ENCODE measurements at regions not wholly inside any gene's neighbourhood (a gene's known extent, or its start where the extent isn't known, plus 50 kb on each side); places are given as distances from the start of the nearest gene placed in this dataset.

- TF ChIP-seq ZHX2 (IDR thresholded peaks at IDR 0.05; ENCODE audit: low read depth) = no peak
- TF ChIP-seq ZHX2 (CRISPR knock-in tag; IDR thresholded peaks at IDR 0.05; ENCODE audit: borderline replicate concordance) = peak; percentile 1; the same call in 1 of the 2 replicates
- TF ChIP-seq ATAD3A (CRISPR knock-in tag; IDR thresholded peaks at IDR 0.05) = no peak
- no peak for TF ChIP-seq NPAS2 (CRISPR knock-in tag; IDR thresholded peaks at IDR 0.05; ENCODE audit: borderline replicate concordance)
- peak; percentile 50; the same call in 1 of the 2 replicates for TF ChIP-seq ZNF12 (CRISPR knock-in tag; IDR thresholded peaks at IDR 0.05)
- 0 out of 2 replicates have a peak, but pooled peaks have one; percentile 66 for TF ChIP-seq ZNF772 (CRISPR knock-in tag; IDR thresholded peaks at IDR 0.05)
- peak; percentile 81 for TF ChIP-seq HNF1B (CRISPR knock-in tag; IDR thresholded peaks at IDR 0.05)
- TF ChIP-seq MYPOP (CRISPR knock-in tag; IDR thresholded peaks at IDR 0.05) = peak; percentile 57; the same call in 1 of the 2 replicates
- peak; percentile 80 for TF ChIP-seq POGZ (CRISPR knock-in tag; IDR thresholded peaks at IDR 0.05)
- TF ChIP-seq TERF1 (CRISPR knock-in tag; IDR thresholded peaks at IDR 0.05) = no peak
- no peak for TF ChIP-seq ZNF460 (CRISPR knock-in tag; IDR thresholded peaks at IDR 0.05; ENCODE audit: borderline replicate concordance)
- peak; percentile 33 for TF ChIP-seq XRCC5 (optimal IDR thresholded peaks at IDR 0.05; ENCODE audit: low read length)
- TF ChIP-seq ZNF710 (CRISPR knock-in tag; IDR thresholded peaks at IDR 0.05; ENCODE audit: borderline replicate concordance) = 0 out of 2 replicates have a peak, but pooled peaks have one; percentile 51
Observed at GRCh38 chr1:228860911-228861831, 125.9 kb downstream of the RHOU start (continued).

Measured in HepG2 (cell line).